Smooth muscle cell (in vitro differentiated cells): ENCODE measurements at regions not wholly inside any gene's neighbourhood (a gene's known extent, or its start where the extent isn't known, plus 50 kb on each side); places are given as distances from the start of the nearest gene placed in this dataset.

Experiments used
- DNase-seq: peaks from one replicate; lab custom pipeline; 2025; ENCODE audit not compliant: unreplicated experiment; lab: John Stamatoyannopoulos, UW
- H2AFZ ChIP-seq: fragments of 200-600 bp; sonication (generic); 2 replicates; pipeline ENCODE4 v1.6.0; 2016; ENCODE audit warnings: antibody characterized with exemption, low read depth, mild to moderate bottlenecking
- H3F3A ChIP-seq: fragments of 200-600 bp; sonication (generic); 2 replicates; pipeline ENCODE4 v1.6.0; 2017; ENCODE audit warnings: antibody characterized with exemption, low read depth
- H3K27ac ChIP-seq: fragments of 200-600 bp; sonication (generic); 2 replicates; pipeline ENCODE4 v1.5.1; 2016; ENCODE audit warnings: low read depth, mild to moderate bottlenecking
- H3K27me3 ChIP-seq: fragments of 200-600 bp; sonication (generic); 2 replicates; pipeline ENCODE4 v1.6.1; 2016; ENCODE audit warnings: low read depth, mild to moderate bottlenecking
- H3K36me3 ChIP-seq: fragments of 200-600 bp; sonication (generic); 2 replicates; pipeline ENCODE4 v1.5.1; 2016; ENCODE audit warnings: low read depth
- H3K4me1 ChIP-seq: fragments of 200-600 bp; sonication (generic); 2 replicates; pipeline ENCODE4 v1.5.1; 2016; ENCODE audit warnings: low read depth
- H3K4me2 ChIP-seq: fragments of 200-600 bp; sonication (generic); 2 replicates; pipeline ENCODE4 v1.6.0; 2016; ENCODE audit warnings: mild to moderate bottlenecking
- H3K4me3 ChIP-seq: fragments of 200-600 bp; sonication (generic); 2 replicates; pipeline ENCODE4 v1.5.1; 2016; ENCODE audit warnings: mild to moderate bottlenecking
- H3K79me2 ChIP-seq: fragments of 200-600 bp; sonication (generic); 2 replicates; pipeline ENCODE4 v1.6.0; 2016; ENCODE audit warnings: low read depth, mild to moderate bottlenecking
- H3K9ac ChIP-seq: fragments of 200-600 bp; sonication (generic); 2 replicates; pipeline ENCODE4 v1.6.0; 2016; ENCODE audit warnings: low read depth
- H3K9me3 ChIP-seq: fragments of 200-600 bp; sonication (generic); replicated peaks from 2 replicates; pipeline ENCODE4 v1.5.1; 2016; ENCODE audit warnings: low read depth
- H4K20me1 ChIP-seq: fragments of 200-600 bp; sonication (generic); 2 replicates; pipeline ENCODE4 v1.6.0; 2016; ENCODE audit warnings: low read depth
- WGBS: methylation state at CpG from one replicate; pipeline ENCODE4 v1.1.7; 2016; ENCODE audit warnings: low lambda C conversion rate; 5-methylcytosine and 5-hydroxymethylcytosine counted together
- TF ChIP-seq, protein P1 (sequence below): fragments of 200-600 bp; sonication (generic); IDR thresholded peaks from 2 replicates; pipeline ENCODE4 v1.5.1; 2017; ENCODE audit warnings: borderline replicate concordance, mild to moderate bottlenecking, antibody characterized with exemption; ENCODE audit not compliant: insufficient read depth, poor library complexity, severe bottlenecking

DNA sequence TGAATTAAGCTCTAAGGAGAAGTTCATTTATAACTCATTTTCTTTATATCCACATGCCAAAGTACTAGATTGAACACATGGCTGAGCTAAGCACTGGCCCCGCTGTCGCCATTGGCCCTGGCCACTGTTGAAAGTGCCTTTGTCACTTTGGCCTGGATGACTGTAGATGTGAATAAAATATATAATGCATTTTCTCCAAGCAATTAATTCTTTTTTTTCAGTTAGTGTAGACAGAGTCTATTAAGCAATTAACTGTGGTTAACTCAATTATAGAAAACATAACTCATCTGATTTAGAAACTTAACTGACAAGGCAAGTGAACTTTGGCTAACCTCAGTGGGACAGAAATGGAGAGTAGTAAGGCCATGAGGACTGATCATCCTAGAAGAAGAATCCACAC is 965.6 kb downstream of the EFNB2 start:
- no peaks in the 10 kb centered on the region for H3K36me3 ChIP-seq
- H2AFZ ChIP-seq: no peak overlapping the region
- no peak overlapping the region for H3K27ac ChIP-seq
- no peaks in the 10 kb centered on the region for H3F3A ChIP-seq
- H3K4me3 ChIP-seq: no peak overlapping the region
- TF ChIP-seq, protein P1, sequence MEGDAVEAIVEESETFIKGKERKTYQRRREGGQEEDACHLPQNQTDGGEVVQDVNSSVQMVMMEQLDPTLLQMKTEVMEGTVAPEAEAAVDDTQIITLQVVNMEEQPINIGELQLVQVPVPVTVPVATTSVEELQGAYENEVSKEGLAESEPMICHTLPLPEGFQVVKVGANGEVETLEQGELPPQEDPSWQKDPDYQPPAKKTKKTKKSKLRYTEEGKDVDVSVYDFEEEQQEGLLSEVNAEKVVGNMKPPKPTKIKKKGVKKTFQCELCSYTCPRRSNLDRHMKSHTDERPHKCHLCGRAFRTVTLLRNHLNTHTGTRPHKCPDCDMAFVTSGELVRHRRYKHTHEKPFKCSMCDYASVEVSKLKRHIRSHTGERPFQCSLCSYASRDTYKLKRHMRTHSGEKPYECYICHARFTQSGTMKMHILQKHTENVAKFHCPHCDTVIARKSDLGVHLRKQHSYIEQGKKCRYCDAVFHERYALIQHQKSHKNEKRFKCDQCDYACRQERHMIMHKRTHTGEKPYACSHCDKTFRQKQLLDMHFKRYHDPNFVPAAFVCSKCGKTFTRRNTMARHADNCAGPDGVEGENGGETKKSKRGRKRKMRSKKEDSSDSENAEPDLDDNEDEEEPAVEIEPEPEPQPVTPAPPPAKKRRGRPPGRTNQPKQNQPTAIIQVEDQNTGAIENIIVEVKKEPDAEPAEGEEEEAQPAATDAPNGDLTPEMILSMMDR: no peak
- H3K4me2 ChIP-seq: no peak overlapping the region
- H4K20me1 ChIP-seq: no peaks in the 10 kb centered on the region
- no peaks in the 10 kb centered on the region for H3K79me2 ChIP-seq
- no peak for DNase-seq
- no peaks in the 10 kb centered on the region for H3K9me3 ChIP-seq
- no peak overlapping the region for H3K9ac ChIP-seq
- 99% methylated on average over 2 of the region's 2 CpGs for WGBS
- H3K27me3 ChIP-seq: no peaks in the 10 kb centered on the region
- H3K4me1 ChIP-seq: peaks cover 2% of the 10 kb centered on the region

DNA sequence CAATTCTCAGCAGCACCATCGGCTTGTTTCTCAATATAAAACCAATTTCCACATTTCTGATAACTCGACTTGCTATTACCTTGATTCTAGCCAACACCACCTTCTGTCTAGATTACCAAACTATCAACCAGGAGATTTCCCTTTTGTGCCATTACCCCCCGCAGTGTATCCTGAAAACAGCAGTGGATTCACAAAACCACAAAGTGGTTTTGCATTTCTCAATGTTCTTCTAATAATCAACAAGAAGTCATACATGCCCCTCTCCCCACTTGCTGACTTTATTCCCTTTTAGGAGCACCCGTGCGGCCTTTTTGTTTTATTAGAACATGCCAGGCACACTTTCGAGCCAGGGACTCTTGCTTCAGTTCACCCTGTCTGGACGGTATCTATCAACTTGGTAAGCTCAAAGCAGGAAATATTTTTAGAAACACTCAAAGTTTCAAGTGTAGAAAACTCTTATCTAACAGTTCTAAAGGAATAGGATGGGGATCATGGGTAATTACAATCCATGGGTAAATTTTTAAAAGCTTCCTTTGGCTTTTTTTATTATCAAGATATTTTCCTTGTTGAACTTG is 967.4 kb downstream of the EFNB2 start:
- Histone ChIP-seq H3K4me1 (peaks cover 2% of the 10 kb centered on the region), H3K36me3 (no peaks in the 10 kb centered on the region), H3K9me3 (no peaks in the 10 kb centered on the region), H4K20me1 (no peaks in the 10 kb centered on the region), H3F3A (no peaks in the 10 kb centered on the region), H3K79me2 (no peaks in the 10 kb centered on the region), H3K27me3 (no peaks in the 10 kb centered on the region), H3K27ac (no peak overlapping the region), H3K4me2 (no peak overlapping the region), H3K9ac (no peak overlapping the region), H3K4me3 (no peak overlapping the region), H2AFZ (peak overlapping the region; percentile 35)
- TF ChIP-seq, protein P1: no peak
- WGBS: 69% methylated on average over 7 of the region's 7 CpGs
- DNase-seq: no peak

DNA sequence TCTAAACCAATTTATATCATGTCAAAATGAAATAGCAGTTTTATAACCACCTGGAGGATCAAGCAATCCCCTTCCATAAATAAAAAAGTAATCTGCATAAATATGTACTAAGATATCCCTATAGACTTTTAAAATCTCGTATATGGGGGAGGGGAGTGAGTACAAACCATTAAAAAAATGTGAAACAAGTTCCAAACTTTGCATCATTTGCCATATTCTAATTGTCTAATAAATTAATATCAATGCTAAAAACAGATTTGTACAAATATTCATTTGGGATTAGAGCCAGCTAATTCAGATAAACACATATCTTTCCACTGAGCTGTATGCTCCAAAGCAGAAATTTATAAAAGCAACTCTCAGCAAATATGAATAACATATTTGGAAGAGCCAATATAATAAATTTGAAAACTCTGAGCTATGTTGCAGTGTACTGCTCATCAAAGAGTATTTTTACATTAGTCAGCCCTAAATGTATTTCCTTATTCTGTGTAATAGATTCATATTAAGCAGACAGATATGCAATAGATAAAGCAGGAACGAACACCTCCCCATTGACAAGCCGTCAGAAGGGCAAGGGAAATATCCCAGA is 970.2 kb downstream of the EFNB2 start:
- H3K4me2 ChIP-seq: no peak overlapping the region
- no peaks in the 10 kb centered on the region for H3K4me1 ChIP-seq
- no peak overlapping the region for H2AFZ ChIP-seq
- H4K20me1 ChIP-seq: no peaks in the 10 kb centered on the region
- no peak overlapping the region for H3K27ac ChIP-seq
- H3K79me2 ChIP-seq: no peaks in the 10 kb centered on the region
- 91% methylated on average over 3 of the region's 3 CpGs for WGBS
- H3K36me3 ChIP-seq: no peaks in the 10 kb centered on the region
- DNase-seq: no peak
- TF ChIP-seq, protein P1: no peak
- H3F3A ChIP-seq: no peaks in the 10 kb centered on the region
- H3K9me3 ChIP-seq: no peaks in the 10 kb centered on the region
- no peaks in the 10 kb centered on the region for H3K27me3 ChIP-seq
- no peak overlapping the region for H3K4me3 ChIP-seq
- H3K9ac ChIP-seq: no peak overlapping the region

DNA sequence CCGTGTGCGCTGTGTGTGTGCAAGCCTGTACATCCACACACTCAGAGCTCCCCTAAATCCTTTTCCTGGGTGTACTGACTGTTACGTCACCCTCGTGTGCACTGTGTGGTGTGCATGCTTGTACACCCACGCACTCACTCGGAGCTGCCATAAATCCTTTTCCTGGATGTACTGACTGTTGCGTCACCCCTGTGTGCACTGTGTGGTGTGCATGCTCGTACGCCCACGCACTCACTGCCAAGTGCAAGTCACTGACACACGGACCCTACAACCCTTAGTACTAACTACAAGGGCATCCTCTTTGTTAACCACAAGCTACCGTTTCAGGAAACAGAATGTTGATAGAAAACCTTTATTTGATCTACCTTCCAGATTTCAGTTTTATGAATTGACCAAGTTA is 983.4 kb downstream of the EFNB2 start:
- TF ChIP-seq, protein P1: no peak
- DNase-seq: no peak

More for the DNA sequence above, 983.4 kb downstream of the EFNB2 start:
- Histone ChIP-seq H3K79me2 (no peaks in the 10 kb centered on the region), H3K36me3 (no peaks in the 10 kb centered on the region), H3K4me3 (no peak overlapping the region), H3K4me1 (no peaks in the 10 kb centered on the region), H3F3A (no peaks in the 10 kb centered on the region), H3K9me3 (no peaks in the 10 kb centered on the region), H3K27me3 (no peaks in the 10 kb centered on the region), H3K4me2 (no peak overlapping the region), H2AFZ (no peak overlapping the region), H4K20me1 (no peaks in the 10 kb centered on the region), H3K27ac (no peak overlapping the region), H3K9ac (no peak overlapping the region)
- WGBS: 82% methylated on average over 12 of the region's 12 CpGs
